ENCODE measurements at regions not wholly inside any gene's neighbourhood (a gene's known extent, or its start where the extent isn't known, plus 50 kb on each side); places are given as distances from the start of the nearest gene placed in this dataset.
"Not testable (repeated sequence)": the region's sequence is repeated elsewhere in the genome, so short reads cannot be mapped to it uniquely, and the experiment has no call there.

DNA sequence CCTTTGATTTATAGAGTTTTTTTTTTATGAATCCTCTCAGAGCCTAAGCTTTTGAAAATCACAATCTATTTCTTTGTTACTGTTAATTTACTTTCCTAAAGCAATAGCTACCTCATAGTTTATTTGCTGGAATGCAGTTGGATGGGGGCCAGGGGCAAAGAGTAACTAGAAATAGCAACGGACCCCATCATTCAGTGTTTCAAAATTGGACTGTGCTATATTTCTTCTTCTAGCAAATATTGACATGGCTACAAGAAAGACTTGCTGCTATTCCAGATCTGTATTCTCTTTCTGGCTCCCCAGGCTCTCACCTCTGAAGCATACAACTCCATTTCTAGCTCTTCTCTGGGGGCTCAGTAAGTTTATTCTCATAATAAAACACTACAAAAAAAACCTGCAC is 661.6 kb upstream of the NRG3 start:
- DNase-seq (ENCODE audit: low read depth in 2 of 3, low spot score in 1 of 3), result no peak

DNA sequence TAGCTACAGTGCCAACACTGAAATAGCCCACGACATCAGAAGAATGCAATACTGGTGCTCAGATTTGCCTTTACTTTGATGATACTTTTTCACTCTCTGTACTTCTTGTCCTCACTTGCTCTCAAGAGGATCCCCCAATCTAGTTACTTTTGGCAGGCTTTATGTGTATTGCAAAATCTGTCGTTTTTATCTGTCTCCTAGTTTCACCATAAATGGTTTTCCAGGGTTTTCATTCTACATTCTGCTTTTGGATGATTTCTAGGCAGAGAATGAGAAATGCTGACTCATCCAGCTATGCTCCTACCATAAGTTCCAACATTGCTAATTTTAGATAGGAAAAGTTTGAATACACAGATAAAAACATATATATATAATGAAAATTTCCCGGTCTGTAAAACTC is 659.5 kb upstream of the NRG3 start:
- DNase-seq (ENCODE audit: low read depth in 2 of 3, low spot score in 1 of 3), result no peak

DNA sequence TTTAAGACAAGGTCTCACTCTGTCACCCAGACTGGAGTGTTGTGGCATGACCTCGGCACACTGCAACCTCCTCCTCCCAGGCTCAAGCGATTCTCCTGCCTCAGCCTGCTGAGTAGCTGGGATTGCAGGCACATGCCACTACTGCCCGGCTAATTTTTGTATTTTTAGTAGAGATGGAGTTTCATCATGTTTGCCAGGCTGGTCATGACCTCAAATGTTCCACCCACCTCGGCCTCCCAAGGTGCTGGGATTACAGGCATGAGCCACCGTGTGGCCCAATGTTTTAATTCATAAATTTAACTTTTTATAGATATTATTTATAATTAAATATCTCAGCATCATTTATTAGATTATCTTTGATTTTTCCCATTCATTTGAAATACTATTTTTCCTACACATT is 658.0 kb upstream of the NRG3 start:
- DNase-seq (ENCODE audit: low read depth in 2 of 3, low spot score in 1 of 3), result no peak

DNA sequence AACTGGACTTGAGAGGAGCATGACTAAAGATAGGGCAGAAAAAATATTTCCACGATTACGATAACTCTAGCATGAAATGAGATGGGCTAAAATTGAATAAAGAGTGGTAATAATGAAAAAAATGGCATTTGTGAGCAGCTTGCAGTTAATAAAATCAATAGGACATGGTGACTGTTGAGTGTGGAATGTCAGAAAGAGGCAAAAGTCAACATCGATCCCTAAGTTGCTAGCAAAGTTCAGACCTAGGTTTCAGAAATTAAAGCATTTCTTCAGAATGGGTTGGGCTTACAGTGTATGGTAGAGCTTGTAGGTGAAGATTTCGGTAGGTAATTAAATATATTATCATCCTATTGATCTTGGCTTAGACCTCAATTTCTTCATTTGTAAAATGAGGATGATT is 656.7 kb upstream of the NRG3 start:
- no peak for DNase-seq (ENCODE audit: low read depth in 2 of 3, low spot score in 1 of 3)

GRCh38 chr10:81219758-81220157 is 655.2 kb upstream of the NRG3 start:
- no peak for DNase-seq (ENCODE audit: low read depth in 2 of 3, low spot score in 1 of 3)

GRCh38 chr10:81248886-81249285 is 626.1 kb upstream of the NRG3 start:
- no peak for DNase-seq (ENCODE audit: low read depth in 2 of 3, low spot score in 1 of 3)

DNA sequence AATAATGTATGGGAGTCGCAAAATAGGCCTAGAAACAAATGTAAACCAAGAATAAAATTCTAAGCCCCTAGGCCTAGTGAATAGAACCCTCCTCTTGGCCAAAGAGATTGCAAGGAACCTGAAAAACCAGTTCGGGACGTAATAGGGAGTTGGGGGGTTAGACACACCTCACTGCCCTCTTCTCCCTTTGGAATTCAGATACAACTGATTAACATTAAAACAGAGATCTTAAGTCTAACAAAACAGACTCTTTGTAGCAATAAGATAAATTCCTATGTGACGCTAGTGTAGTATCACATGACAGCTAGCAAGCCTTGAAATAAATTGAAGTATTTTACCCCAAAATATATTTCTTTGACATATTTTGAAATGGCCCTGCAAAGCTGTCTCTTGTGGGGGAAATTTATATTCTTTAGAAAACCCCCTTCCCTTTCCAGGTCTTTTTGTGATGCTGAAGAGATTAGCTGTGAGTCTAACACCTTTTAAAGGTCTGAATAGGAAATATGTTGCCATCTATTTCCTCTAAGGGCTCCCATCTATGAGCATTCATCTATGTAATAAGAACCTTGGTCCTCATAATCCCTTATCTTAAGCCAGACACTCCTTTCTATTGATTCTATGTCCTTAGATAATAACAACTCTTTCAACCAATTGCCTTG is 623.4 kb upstream of the NRG3 start:
- no peak for DNase-seq (ENCODE audit: low read depth in 2 of 3, low spot score in 1 of 3)

DNA sequence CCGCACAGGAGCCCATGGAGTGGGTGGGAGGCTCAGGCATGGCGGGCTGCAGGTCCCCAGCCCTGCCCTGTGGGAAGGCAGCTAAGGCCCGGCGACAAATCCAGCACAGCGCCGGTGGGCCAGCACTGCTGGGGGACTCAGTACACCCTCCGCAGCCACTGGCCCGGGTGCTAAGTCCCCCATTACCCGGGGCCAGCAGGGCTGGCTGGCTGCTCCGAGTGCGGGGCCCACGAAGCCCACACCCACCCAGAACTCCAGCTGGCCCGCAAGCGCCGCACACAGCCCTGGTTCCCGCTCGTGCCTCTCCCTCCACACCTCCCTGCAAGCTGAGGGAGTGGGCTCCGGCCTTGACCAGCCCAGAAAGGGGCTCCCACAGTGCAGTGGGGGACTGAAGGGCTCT is 610.0 kb upstream of the NRG3 start:
- not testable (repeated sequence) for DNase-seq (ENCODE audit: low read depth in 2 of 3, low spot score in 1 of 3)

DNA sequence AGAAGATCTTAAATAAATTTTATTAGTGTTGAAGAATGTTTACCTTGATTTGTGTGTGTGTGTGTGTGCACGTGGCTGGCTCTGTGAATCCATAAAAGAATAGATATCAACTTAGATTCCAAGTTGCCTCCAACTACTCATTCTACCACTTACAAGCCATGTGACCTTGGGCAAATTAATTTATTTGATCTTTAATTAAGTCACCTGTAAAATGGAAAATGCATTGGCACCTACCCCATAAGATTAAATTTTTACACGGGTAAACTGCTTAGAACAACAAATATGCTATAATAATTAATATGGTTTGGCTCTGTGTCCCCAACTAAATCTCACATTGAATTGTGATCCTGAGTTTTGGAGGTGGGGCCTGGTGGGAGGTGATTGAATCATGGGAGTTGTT is 604.9 kb upstream of the NRG3 start:
- no peak for DNase-seq (ENCODE audit: low read depth in 2 of 3, low spot score in 1 of 3)

DNA sequence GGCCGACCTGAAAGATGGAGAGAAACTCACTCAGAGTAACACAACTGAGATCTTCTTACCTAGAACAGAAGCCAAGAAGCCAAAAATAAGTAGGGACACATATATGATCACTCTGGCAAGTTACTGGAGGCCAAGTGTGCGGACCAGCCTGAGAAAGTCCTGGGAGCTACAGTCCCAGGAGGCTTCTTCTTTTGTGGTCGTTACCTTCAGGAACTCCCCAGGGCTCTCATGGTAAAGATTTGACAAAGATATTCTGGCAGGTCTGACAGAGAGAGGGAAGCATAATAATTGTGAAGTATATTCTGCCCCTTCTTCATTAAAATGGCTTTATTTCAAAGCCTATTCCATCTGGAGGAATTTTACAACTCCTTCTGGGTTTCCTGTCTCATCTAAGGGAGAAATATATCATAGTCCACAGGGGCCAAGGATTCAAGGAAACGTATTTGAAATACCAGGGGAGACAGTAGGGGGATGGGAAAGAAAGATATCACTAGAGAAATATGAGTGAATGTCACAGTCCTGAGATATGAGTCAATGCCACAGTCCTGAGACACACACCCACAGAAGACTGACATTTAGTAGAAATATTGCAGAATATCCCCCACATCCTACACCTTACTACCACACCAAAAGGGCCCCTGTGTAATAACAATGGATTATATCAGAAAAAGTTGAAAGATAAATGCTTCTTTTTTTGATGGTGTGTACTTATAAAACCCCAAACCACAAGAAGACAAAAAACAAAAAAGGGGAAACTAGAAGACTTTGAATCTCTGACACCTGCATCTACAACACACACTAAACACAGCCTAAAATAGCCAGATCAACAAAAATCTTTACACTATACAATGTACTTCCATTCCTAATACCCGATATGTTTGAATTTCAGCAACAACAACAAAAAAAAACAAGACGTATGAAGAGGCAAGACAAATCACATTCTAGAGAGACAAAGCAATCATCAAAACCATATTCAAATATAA is 594.2 kb upstream of the NRG3 start:
- no peak for DNase-seq (ENCODE audit: low read depth in 2 of 3, low spot score in 1 of 3)

DNA sequence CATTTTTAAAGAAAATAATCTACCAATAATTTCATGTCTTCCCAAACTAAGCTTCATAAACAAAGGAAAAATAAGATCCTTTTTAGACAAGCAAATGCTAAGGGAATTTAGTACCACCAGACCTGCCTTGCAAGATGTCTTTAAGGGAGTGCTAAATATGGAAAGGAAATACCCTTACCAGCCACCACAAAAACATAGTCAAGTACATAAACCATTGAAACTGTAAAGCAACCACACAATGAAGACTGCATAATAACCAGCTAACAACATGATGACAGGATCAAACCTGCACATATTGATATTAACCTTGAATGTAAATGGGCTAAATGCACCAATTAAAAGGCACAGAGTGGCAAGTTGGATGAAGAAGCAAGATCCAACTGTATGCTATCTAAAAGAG is 586.5 kb upstream of the NRG3 start:
- DNase-seq (ENCODE audit: low read depth in 2 of 3, low spot score in 1 of 3), result no peak

GRCh38 chr10:81297292-81297691 is 577.7 kb upstream of the NRG3 start:
- no peak for DNase-seq (ENCODE audit: low read depth in 2 of 3, low spot score in 1 of 3)

GRCh38 chr10:81303656-81304055 is 571.3 kb upstream of the NRG3 start:
- no peak for DNase-seq (ENCODE audit: low read depth in 2 of 3, low spot score in 1 of 3)

GRCh38 chr10:81306971-81307782 is 567.8 kb upstream of the NRG3 start:
- DNase-seq (ENCODE audit: low read depth in 2 of 3, low spot score in 1 of 3), result no peak

- no peak for DNase-seq (ENCODE audit: low read depth in 2 of 3, low spot score in 1 of 3)
Measured at GRCh38 chr10:81309041-81309552, 565.9 kb upstream of the NRG3 start.

DNA sequence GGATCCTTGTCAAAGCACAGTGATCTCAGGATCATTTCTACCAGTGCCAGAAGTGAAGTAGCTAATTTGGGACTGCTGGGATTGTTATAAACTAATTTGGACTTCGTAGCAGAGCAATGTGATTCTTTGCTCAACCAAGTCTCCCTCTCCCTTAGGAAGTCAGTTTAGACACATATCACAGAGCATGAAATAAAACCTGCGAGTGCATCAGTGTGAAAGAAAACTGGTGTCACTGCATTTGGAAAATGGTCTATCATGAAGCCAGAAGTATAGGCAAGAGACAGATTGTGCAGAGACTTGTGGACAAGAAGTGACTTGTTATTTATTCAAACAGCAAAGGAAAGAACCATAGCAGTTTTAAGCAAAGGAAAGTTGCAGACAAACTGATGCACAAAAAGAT is 560.5 kb upstream of the NRG3 start:
- DNase-seq (ENCODE audit: low read depth in 2 of 3, low spot score in 1 of 3), result no peak

DNA sequence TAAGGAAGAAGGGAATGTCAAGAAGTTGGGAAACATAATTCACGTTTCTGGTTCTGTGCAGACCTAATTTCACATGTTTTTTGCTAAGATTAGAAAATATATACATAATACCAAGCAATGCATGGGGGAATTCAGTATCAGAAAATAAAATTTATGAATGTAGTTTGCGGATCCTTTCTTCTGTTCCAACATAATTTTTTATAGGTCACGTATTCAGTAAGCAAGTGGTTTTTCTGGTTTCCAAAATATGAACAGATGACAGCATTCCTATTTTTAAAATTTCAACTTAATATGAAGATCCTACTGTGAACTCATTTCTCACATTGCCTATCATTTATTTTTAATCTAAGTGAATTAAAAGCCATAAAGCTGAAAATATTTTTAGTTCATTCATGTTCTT is 560.0 kb upstream of the NRG3 start:
- no peak for DNase-seq (ENCODE audit: low read depth in 2 of 3, low spot score in 1 of 3)

DNA sequence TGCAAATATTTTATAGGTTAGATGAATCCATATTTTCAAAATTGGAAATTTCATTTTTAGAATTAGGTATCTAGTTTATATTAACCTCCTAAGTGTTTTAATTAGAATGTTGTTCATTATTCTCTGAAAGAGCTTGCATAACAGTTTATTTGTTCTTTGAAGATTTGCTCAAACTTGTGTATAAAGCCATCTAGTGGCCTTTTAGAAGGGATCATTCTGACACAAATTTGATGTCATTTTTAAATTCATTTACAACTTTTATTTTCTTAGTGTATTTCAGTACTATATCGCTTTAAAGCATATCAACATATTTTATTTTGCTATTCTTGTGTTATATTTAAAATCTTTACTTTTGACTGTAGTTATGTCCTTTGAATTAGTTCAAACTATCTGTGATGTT is 527.0 kb upstream of the NRG3 start:
- DNase-seq (ENCODE audit: low read depth in 2 of 3, low spot score in 1 of 3), result no peak

DNA sequence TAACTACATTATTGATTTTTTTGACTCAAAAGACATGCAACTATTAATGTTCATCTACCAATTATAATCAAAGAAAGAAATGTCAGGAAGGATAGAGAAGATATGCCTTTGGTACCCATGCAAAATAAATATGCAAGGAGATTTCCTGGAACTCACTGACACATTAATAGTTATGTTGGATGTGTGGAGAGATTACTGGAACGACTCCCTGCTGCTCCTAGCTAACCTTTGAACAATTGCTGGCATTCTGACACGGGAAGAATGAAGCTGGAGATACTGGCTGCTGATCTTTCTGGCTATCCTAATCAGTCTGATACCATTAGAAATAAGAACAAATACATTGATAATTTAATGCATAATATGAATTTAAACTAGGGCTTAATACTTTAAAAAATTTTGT is 507.9 kb upstream of the NRG3 start:
- no peak for DNase-seq (ENCODE audit: low read depth in 2 of 3, low spot score in 1 of 3)

GRCh38 chr10:81386817-81387216 is 488.2 kb upstream of the NRG3 start:
- no peak for DNase-seq (ENCODE audit: low read depth in 2 of 3, low spot score in 1 of 3)

- DNase-seq (ENCODE audit: low read depth in 2 of 3, low spot score in 1 of 3), result no peak
Measured at GRCh38 chr10:81403451-81403850, 471.5 kb upstream of the NRG3 start.

- DNase-seq (ENCODE audit: low read depth in 2 of 3, low spot score in 1 of 3), result no peak
Measured at GRCh38 chr10:81405399-81405798, 469.6 kb upstream of the NRG3 start.
